SU-DHL-6 (cell line): ENCODE measurements at regions not wholly inside any gene's neighbourhood (a gene's known extent, or its start where the extent isn't known, plus 50 kb on each side); places are given as distances from the start of the nearest gene placed in this dataset.

Source experiments
- EZH2phosphoT487 ChIP-seq: fragments of 200-600 bp; sonication (generic), shearing (Covaris generic); conservative IDR thresholded peaks from 2 replicates; pipeline ENCODE4 v1.6.1; 2018; ENCODE audit warnings: mild to moderate bottlenecking, antibody characterized with exemption, low read length, moderate library complexity, mixed read lengths
- TF ChIP-seq, protein P1 (sequence below): fragments of 200-600 bp; sonication (generic); IDR thresholded peaks from one replicate; pipeline ENCODE4 v1.5.1; 2017; ENCODE audit warnings: antibody characterized with exemption, mild to moderate bottlenecking, low read length, moderate library complexity; ENCODE audit not compliant: insufficient read depth, poor library complexity, severe bottlenecking

DNA sequence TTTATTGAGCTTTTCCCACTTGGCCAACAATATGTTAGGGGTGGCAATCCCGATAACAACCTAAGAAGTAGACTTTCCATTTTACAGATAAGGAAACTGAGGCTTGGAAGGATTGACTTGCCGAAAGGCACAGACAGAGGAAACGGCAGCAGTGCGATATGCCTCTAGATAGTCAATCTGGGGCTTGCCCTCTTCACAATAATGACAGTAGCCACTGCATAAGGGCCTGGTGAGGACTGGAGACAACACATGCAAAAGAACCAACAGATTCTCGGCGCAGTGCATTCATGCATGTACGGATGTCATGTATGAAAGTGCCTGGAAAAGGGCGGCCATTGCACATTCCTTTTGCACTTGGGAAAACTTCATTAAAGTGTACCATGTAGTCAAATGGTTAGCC is 811.2 kb downstream of the RNF144A start:
- TF ChIP-seq, protein P1, sequence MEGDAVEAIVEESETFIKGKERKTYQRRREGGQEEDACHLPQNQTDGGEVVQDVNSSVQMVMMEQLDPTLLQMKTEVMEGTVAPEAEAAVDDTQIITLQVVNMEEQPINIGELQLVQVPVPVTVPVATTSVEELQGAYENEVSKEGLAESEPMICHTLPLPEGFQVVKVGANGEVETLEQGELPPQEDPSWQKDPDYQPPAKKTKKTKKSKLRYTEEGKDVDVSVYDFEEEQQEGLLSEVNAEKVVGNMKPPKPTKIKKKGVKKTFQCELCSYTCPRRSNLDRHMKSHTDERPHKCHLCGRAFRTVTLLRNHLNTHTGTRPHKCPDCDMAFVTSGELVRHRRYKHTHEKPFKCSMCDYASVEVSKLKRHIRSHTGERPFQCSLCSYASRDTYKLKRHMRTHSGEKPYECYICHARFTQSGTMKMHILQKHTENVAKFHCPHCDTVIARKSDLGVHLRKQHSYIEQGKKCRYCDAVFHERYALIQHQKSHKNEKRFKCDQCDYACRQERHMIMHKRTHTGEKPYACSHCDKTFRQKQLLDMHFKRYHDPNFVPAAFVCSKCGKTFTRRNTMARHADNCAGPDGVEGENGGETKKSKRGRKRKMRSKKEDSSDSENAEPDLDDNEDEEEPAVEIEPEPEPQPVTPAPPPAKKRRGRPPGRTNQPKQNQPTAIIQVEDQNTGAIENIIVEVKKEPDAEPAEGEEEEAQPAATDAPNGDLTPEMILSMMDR = no peak
- TF ChIP-seq EZH2phosphoT487 = no peak
